Gastroesophageal sphincter (tissue), 3 donors: ENCODE measurements at regions not wholly inside any gene's neighbourhood (a gene's known extent, or its start where the extent isn't known, plus 50 kb on each side); places are given as distances from the start of the nearest gene placed in this dataset.

Experiments
- CTCF ChIP-seq, 4 experiments: fragments of 200-600 bp in 2 of 4; fragments of 450-650 bp in 2 of 4; sonication (generic) in 1 of 4; IDR thresholded peaks; one replicate each; pipeline ENCODE4 v1.5.1; 2017 to 2019; ENCODE audit warnings: antibody characterized with exemption in 4 of 4, mild to moderate bottlenecking in 2 of 4, moderate library complexity in 2 of 4
- EP300 ChIP-seq: sonication (generic); formaldehyde crosslinking; IDR thresholded peaks from one replicate; pipeline ENCODE4 v1.6.1; 2017; ENCODE audit warnings: antibody characterized with exemption, mild to moderate bottlenecking
- POLR2A ChIP-seq, 2 donors: fragments of 450-650 bp; IDR thresholded peaks; one replicate each; pipeline ENCODE4 v1.6.1; 2017; ENCODE audit warnings: antibody characterized with exemption in 2 of 2, mild to moderate bottlenecking in 2 of 2, moderate library complexity in 1 of 2

GRCh38 chr1:177871613-177872307 is 98.1 kb downstream of the SEC16B start:
- TF ChIP-seq POLR2A (IDR thresholded peaks at IDR 0.05) (no peak), CTCF (IDR thresholded peaks at IDR 0.05) (no peak), EP300 (no peak)
